Bronchial epithelial cell (primary cell): ENCODE measurements at regions not wholly inside any gene's neighbourhood (a gene's known extent, or its start where the extent isn't known, plus 50 kb on each side); places are given as distances from the start of the nearest gene placed in this dataset.

Experiments
- DNase-seq: peaks from one replicate; pipeline ENCODE4 v3.0.0-alpha.2; 2010; ENCODE audit warnings: low read depth
- FAIRE-seq: peaks from 2 replicates; lab custom pipeline; 2011; peaks lifted over from hg19 to GRCh38; lab: Jason Lieb, UNC
- H3K27me3 ChIP-seq: 2 replicates; pipeline ENCODE4 v1.5.1; 2011; ENCODE audit warnings: low read length; ENCODE audit not compliant: control insufficient read depth, insufficient read depth
- H3K36me3 ChIP-seq: 2 replicates; pipeline ENCODE4 v1.5.1; 2011; ENCODE audit warnings: low read length; ENCODE audit not compliant: control insufficient read depth, insufficient read depth
- H3K4me3 ChIP-seq: 2 replicates; pipeline ENCODE4 v1.5.1; 2011; ENCODE audit warnings: mild to moderate bottlenecking, low read depth, low read length, control low read depth
- TF ChIP-seq, protein P1 (sequence below): IDR thresholded peaks from 2 replicates; pipeline ENCODE4 v1.5.1; 2011; ENCODE audit warnings: mild to moderate bottlenecking, moderate library complexity, low read length, control low read depth, inconsistent platforms; ENCODE audit not compliant: insufficient read depth, severe bottlenecking

- Histone ChIP-seq H3K36me3 (no peaks in the 10 kb centered on the region), H3K27me3 (no peaks in the 10 kb centered on the region), H3K4me3 (no peak overlapping the region)
- TF ChIP-seq, protein P1, sequence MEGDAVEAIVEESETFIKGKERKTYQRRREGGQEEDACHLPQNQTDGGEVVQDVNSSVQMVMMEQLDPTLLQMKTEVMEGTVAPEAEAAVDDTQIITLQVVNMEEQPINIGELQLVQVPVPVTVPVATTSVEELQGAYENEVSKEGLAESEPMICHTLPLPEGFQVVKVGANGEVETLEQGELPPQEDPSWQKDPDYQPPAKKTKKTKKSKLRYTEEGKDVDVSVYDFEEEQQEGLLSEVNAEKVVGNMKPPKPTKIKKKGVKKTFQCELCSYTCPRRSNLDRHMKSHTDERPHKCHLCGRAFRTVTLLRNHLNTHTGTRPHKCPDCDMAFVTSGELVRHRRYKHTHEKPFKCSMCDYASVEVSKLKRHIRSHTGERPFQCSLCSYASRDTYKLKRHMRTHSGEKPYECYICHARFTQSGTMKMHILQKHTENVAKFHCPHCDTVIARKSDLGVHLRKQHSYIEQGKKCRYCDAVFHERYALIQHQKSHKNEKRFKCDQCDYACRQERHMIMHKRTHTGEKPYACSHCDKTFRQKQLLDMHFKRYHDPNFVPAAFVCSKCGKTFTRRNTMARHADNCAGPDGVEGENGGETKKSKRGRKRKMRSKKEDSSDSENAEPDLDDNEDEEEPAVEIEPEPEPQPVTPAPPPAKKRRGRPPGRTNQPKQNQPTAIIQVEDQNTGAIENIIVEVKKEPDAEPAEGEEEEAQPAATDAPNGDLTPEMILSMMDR, result no peak
- no peak for FAIRE-seq
- DNase-seq, result peak; percentile 39
These were observed 344.0 kb downstream of the ARL4A start for GRCh38 chr7:13031468-13031867.

DNA sequence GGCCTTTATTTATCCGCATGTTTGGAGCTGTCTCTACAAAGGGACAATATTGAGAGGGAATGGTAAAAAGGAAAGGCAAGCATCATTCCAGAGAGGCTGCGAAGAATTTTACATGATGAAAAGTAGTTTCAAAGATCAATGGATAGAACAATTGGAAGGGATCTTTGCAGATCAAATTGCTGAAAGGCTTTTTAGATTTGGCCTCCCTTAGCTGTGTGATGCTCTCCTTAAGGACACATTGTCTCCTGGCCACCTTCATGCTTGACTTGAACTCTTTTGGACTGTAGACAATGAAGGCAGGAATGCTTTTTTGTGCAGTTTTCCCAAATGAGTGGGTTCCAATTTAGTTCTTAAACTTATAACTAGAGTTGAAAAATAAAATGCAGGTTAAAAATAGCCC, 344.7 kb downstream of the ARL4A start:
- Histone ChIP-seq H3K27me3 (no peaks in the 10 kb centered on the region), H3K36me3 (no peaks in the 10 kb centered on the region), H3K4me3 (no peak overlapping the region)
- DNase-seq, result no peak
- no peak for FAIRE-seq
- TF ChIP-seq, protein P1, result no peak

DNA sequence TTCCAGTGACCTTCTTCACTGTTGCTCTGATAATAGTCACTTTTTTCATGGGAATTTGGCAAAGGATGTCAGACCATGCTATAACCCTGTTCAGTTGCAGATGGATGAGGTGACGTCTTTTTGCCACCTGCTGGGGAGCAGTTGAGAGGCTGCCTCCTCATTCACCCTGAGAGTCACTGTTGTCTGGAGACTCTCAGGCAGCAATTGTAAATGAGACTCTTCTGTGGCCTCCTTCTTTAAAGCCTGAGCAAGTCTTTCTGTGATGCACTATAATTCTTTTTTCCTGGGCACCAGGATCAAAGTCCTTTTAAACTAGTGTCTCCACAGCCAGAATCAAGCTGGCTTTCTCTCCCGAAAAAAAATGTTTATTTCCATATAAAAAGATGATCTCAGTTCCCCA, 345.1 kb downstream of the ARL4A start:
- FAIRE-seq, result no peak

GRCh38 chr7:13034693-13035092, 347.3 kb downstream of the ARL4A start:
- DNase-seq, result no peak
- TF ChIP-seq, protein P1, result no peak
- Histone ChIP-seq H3K27me3 (no peaks in the 10 kb centered on the region), H3K36me3 (no peaks in the 10 kb centered on the region), H3K4me3 (no peak overlapping the region)
- peak; percentile 86 for FAIRE-seq

More for the DNA sequence above, 345.1 kb downstream of the ARL4A start:
- TF ChIP-seq, protein P1, result no peak
- DNase-seq, result no peak
- no peaks in the 10 kb centered on the region for H3K27me3 ChIP-seq
- no peaks in the 10 kb centered on the region for H3K36me3 ChIP-seq
- H3K4me3 ChIP-seq, result no peak overlapping the region

DNA sequence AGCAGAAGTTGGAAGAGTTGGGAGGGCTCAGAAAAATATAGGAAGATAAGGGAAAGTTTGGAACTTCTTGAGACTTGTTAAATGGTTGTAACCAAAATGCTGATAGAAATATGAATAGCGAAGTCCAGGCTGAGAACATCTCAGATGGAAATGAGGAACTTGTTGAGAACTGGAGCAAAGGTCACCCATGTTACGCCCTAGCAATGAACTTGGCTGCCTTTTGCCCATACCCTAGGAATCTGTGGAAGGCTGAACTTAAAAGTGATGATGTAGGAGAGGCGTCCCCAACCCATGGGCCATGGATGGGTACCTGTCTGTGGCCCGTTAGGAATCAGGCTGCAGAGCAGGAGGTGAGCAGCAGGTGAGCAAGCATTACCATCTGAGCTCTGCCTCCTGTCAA, 347.8 kb downstream of the ARL4A start:
- H3K4me3 ChIP-seq, result no peak overlapping the region
- no peak for FAIRE-seq
- TF ChIP-seq, protein P1, result no peak
- H3K27me3 ChIP-seq, result no peaks in the 10 kb centered on the region
- no peak for DNase-seq
- no peaks in the 10 kb centered on the region for H3K36me3 ChIP-seq

DNA sequence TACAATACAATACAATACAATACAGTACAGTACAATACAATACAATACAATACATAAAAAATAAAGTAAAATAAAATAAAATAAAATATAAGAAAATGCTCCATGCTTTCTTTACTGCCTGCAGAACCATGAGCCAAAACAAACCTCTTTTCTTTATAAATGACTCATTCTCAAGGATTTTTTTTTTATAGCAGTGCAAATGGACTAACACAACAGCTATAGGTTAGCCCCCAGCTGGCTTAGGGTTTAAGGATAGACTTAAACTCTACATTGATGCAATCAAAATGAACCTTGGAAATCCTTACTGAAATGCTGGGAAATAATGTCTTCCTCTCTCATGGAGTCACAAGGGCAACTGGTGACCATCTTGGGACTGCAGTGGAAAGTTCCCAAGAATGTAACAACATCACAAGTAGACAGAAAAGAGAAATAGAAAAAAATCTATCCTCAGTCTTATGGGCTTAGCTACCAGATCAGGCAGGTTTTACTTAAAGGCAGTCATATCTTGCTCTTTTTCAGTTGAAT, 348.9 kb downstream of the ARL4A start:
- TF ChIP-seq, protein P1, result no peak
- Histone ChIP-seq H3K4me3 (no peak overlapping the region), H3K36me3 (no peaks in the 10 kb centered on the region), H3K27me3 (no peaks in the 10 kb centered on the region)
- FAIRE-seq (no peak), DNase-seq (peak; percentile 13)
